Kidney (tissue), 13 donors: ENCODE measurements at regions not wholly inside any gene's neighbourhood (a gene's known extent, or its start where the extent isn't known, plus 50 kb on each side); places are given as distances from the start of the nearest gene placed in this dataset.

Experiments
- DNase-seq, 5 donors: peaks; one replicate each; pipeline ENCODE4 v3.0.0-alpha.2; 2013 to 2020
- FAIRE-seq: peaks from 2 replicates; lab custom pipeline; 2012; peaks lifted over from hg19 to GRCh38; lab: Jason Lieb, UNC
- H3K27ac ChIP-seq, 2 donors: one replicate each; pipeline ENCODE4 v1.7.0; 2013; ENCODE audit warnings: low read depth in 2 of 2, low read length in 2 of 2, inconsistent platforms in 1 of 2
- H3K27me3 ChIP-seq: one replicate; pipeline ENCODE4 v1.7.1; 2013; ENCODE audit warnings: low read length, inconsistent platforms; ENCODE audit not compliant: control insufficient read depth, insufficient read depth
- H3K36me3 ChIP-seq, 3 donors: one replicate each; pipeline versions ENCODE4 v1.7.0 to v1.7.1; 2013; ENCODE audit warnings: low read length in 3 of 3, control low read depth in 1 of 3, inconsistent platforms in 1 of 3; ENCODE audit not compliant: insufficient read depth in 3 of 3, control insufficient read depth in 2 of 3
- H3K4me1 ChIP-seq, 3 donors: one replicate each; pipeline versions ENCODE4 v1.7.0 to v1.7.1; 2013; ENCODE audit warnings: low read length in 3 of 3, inconsistent platforms in 1 of 3, low read depth in 1 of 3; ENCODE audit not compliant: control insufficient read depth in 2 of 3, insufficient read depth in 2 of 3
- H3K4me3 ChIP-seq, 3 donors: one replicate each; pipeline versions ENCODE4 v1.7.0 to v1.8.1; 2013; ENCODE audit warnings: low read length in 3 of 3, control low read depth in 1 of 3, inconsistent platforms in 1 of 3
- H3K9ac ChIP-seq, 3 donors: one replicate each; pipeline versions ENCODE4 v1.7.0 to v1.7.1; 2013; ENCODE audit warnings: low read length in 3 of 3, control low read depth in 1 of 3, inconsistent platforms in 1 of 3
- H3K9me3 ChIP-seq, 3 donors: one replicate each; pipeline versions ENCODE4 v1.7.0 to v1.7.1; 2013; ENCODE audit warnings: low read length in 3 of 3, control low read depth in 1 of 3, inconsistent platforms in 1 of 3; ENCODE audit not compliant: control insufficient read depth in 2 of 3, insufficient read depth in 1 of 3
- intact Hi-C: fragments of 100-400 bp; cut with DNase I; formaldehyde crosslinking; loops from one replicate; pipeline ENCODE4 v1.11.1; 2022
- TF ChIP-seq, protein P1 (sequence below): IDR thresholded peaks from 3 replicates; pipeline ENCODE4 v1.5.1; 2012; ENCODE audit warnings: mild to moderate bottlenecking, moderate library complexity, borderline replicate concordance; ENCODE audit not compliant: insufficient read depth; ENCODE audit errors: extremely low read depth
- donor health status: control.
- donor health status: control.
- donor health status: control.
- donor health status: control.
- donor health status: control.
- donor health status: DM: yes; HTN: yes; CAD: no.
- donor health status: Normal renal cell carcinoma (clear cell type).

DNA sequence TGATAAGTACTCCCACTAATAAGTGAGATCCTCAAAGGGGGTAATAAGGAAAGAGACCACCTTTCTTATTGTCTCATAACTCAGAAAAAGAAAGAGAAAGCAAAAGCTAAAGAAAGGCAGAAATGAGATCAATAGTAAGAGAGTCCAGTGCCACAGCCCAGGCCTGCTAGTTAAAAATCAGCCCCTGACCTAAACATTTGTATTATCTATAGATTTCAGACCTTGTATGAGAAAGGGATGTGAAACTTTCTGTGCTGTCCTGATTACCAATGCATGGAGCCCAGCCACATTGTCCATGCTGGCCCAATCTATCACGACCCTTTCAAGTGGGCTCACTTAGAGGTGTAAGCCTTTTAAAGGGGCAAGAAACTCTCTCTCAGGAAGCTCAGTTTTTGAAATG lies 684.8 kb upstream of the TSPY4 start:
- no peaks in the 10 kb centered on the region for H3K27me3 ChIP-seq
- H3K4me1 ChIP-seq = no peaks in the 10 kb centered on the region
- no peak overlapping the region for H3K4me3 ChIP-seq
- intact Hi-C loops = no loop called here
- H3K9ac ChIP-seq = no peak overlapping the region
- H3K9me3 ChIP-seq = no peaks in the 10 kb centered on the region
- H3K27ac ChIP-seq = no peak overlapping the region
- no peak for FAIRE-seq
- DNase-seq = no peak
- no peaks in the 10 kb centered on the region for H3K36me3 ChIP-seq
- TF ChIP-seq, protein P1, sequence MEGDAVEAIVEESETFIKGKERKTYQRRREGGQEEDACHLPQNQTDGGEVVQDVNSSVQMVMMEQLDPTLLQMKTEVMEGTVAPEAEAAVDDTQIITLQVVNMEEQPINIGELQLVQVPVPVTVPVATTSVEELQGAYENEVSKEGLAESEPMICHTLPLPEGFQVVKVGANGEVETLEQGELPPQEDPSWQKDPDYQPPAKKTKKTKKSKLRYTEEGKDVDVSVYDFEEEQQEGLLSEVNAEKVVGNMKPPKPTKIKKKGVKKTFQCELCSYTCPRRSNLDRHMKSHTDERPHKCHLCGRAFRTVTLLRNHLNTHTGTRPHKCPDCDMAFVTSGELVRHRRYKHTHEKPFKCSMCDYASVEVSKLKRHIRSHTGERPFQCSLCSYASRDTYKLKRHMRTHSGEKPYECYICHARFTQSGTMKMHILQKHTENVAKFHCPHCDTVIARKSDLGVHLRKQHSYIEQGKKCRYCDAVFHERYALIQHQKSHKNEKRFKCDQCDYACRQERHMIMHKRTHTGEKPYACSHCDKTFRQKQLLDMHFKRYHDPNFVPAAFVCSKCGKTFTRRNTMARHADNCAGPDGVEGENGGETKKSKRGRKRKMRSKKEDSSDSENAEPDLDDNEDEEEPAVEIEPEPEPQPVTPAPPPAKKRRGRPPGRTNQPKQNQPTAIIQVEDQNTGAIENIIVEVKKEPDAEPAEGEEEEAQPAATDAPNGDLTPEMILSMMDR = no peak

- H3K9ac ChIP-seq = no peak overlapping the region
- intact Hi-C loops = no loop called here
- DNase-seq (no peak), FAIRE-seq (no peak)
- no peaks in the 10 kb centered on the region for H3K27me3 ChIP-seq
- H3K36me3 ChIP-seq = no peaks in the 10 kb centered on the region
- TF ChIP-seq, protein P1 = no peak
- no peaks in the 10 kb centered on the region for H3K9me3 ChIP-seq
- no peaks in the 10 kb centered on the region for H3K4me1 ChIP-seq
- H3K27ac ChIP-seq = no peak overlapping the region
- H3K4me3 ChIP-seq = no peak overlapping the region
Measured at GRCh38 chrY:8655017-8655416, 682.2 kb upstream of the TSPY4 start.

DNA sequence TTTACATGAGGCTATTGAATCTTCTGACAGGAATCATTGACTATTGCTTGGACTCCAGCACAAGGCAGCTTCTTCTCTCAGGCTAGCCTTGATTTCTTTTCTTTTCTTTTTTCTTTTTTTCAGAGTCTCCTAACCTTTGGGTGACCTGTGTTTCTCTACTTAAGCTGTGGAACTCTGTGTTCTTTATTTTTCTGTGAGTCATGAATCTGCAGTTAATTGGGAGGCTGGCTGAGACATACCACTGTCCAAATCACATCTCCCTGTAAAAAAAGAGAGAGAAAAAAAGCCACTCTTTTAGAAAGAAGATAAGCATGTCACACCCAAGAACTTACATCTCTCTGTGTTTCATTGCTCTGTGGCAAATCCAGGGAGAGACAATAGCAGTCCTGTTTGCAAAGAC lies 681.2 kb upstream of the TSPY4 start:
- Histone ChIP-seq H3K36me3 (no peaks in the 10 kb centered on the region), H3K4me3 (no peak overlapping the region), H3K9me3 (no peaks in the 10 kb centered on the region), H3K9ac (no peak overlapping the region), H3K27me3 (no peaks in the 10 kb centered on the region), H3K4me1 (no peaks in the 10 kb centered on the region), H3K27ac (no peak overlapping the region)
- FAIRE-seq (no peak), DNase-seq (no peak)
- intact Hi-C loops = no loop called here
- TF ChIP-seq, protein P1 = no peak

DNA sequence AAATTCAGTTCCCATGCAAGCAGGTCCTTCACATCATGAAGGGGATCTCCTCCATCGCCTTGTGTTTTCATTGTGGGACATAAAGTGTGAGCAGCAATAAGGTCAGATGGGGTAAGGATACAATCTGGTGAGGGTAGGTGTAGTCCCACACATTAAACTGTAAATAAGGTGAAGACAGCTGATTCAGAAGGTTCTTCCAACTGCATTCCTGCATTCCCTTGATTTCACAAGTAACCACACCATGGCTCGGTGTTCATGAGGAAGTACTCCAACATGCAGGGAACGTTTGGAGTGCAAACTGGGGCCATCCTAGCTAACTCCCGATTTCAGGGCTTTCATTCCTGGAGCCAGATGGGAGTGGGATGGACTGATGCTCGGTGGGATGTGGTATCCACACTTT lies 680.7 kb upstream of the TSPY4 start:
- Histone ChIP-seq H3K36me3 (no peaks in the 10 kb centered on the region), H3K9ac (no peak overlapping the region), H3K4me3 (no peak overlapping the region), H3K27me3 (no peaks in the 10 kb centered on the region), H3K27ac (no peak overlapping the region), H3K4me1 (no peaks in the 10 kb centered on the region), H3K9me3 (no peaks in the 10 kb centered on the region)
- no peak for FAIRE-seq
- TF ChIP-seq, protein P1 = no peak
- intact Hi-C loops = no loop called here
- no peak for DNase-seq
